Mesendoderm (in vitro differentiated cells): ENCODE measurements at regions not wholly inside any gene's neighbourhood (a gene's known extent, or its start where the extent isn't known, plus 50 kb on each side); places are given as distances from the start of the nearest gene placed in this dataset.
A peak's percentile ranks its signal among the peaks of the same experiment; 100 is the strongest.

Experiments
- DNase-seq: peaks from one replicate; pipeline ENCODE4 v3.0.0; 2013
- H2AK5ac ChIP-seq: 2 replicates; pipeline ENCODE4 v1.6.1; 2013; ENCODE audit warnings: low read length, inconsistent platforms
- H2BK120ac ChIP-seq: 2 replicates; pipeline ENCODE4 v1.6.1; 2013; ENCODE audit warnings: low read depth, mild to moderate bottlenecking, low read length, moderate library complexity, mixed read lengths
- H2BK15ac ChIP-seq: replicated peaks from 2 replicates; pipeline ENCODE4 v1.6.1; 2013; ENCODE audit warnings: low read depth, mild to moderate bottlenecking, moderate library complexity
- H2BK5ac ChIP-seq: 2 replicates; pipeline ENCODE4 v1.6.1; 2013; ENCODE audit warnings: low read length, inconsistent platforms
- H3K18ac ChIP-seq: 2 replicates; pipeline ENCODE4 v1.6.1; 2013; ENCODE audit warnings: mild to moderate bottlenecking, low read length, mixed read lengths
- H3K23ac ChIP-seq: one replicate; pipeline ENCODE4 v1.6.1; 2013; ENCODE audit warnings: low read length
- H3K27ac ChIP-seq: 2 replicates; pipeline ENCODE4 v1.5.1; 2013; ENCODE audit warnings: low read depth, mild to moderate bottlenecking, inconsistent platforms, low read length, moderate library complexity
- H3K27me3 ChIP-seq: 2 replicates; pipeline ENCODE4 v1.6.1; 2013; ENCODE audit warnings: low read length, control low read depth, mild to moderate bottlenecking, inconsistent platforms; ENCODE audit not compliant: insufficient read depth, poor library complexity
- H3K36me3 ChIP-seq: 2 replicates; pipeline ENCODE4 v1.6.1; 2013; ENCODE audit warnings: low read length, inconsistent platforms; ENCODE audit not compliant: control insufficient read depth, insufficient read depth
- H3K4ac ChIP-seq: one replicate; pipeline ENCODE4 v1.6.1; 2013; ENCODE audit warnings: low read depth, mild to moderate bottlenecking, low read length, moderate library complexity
- H3K4me1 ChIP-seq: 2 replicates; pipeline ENCODE4 v1.6.1; 2013; ENCODE audit warnings: low read depth, low read length, inconsistent platforms; ENCODE audit not compliant: control insufficient read depth
- H3K4me2 ChIP-seq: 2 replicates; pipeline ENCODE4 v1.6.1; 2013; ENCODE audit warnings: low read length
- H3K4me3 ChIP-seq: 2 replicates; pipeline ENCODE4 v1.5.1; 2013; ENCODE audit warnings: mild to moderate bottlenecking, low read length
- H3K56ac ChIP-seq: one replicate; pipeline ENCODE4 v1.6.1; 2013; ENCODE audit warnings: low read length
- H3K79me1 ChIP-seq: 2 replicates; pipeline ENCODE4 v1.6.1; 2013; ENCODE audit warnings: low read length, inconsistent platforms
- H3K79me2 ChIP-seq: 2 replicates; pipeline ENCODE4 v1.6.1; 2013; ENCODE audit warnings: mild to moderate bottlenecking, low read length; ENCODE audit not compliant: control insufficient read depth, insufficient read depth
- H3K9ac ChIP-seq: 2 replicates; pipeline ENCODE4 v1.6.1; 2013; ENCODE audit warnings: low read length, inconsistent platforms
- H4K5ac ChIP-seq: one replicate; pipeline ENCODE4 v1.6.1; 2013; ENCODE audit warnings: low read length
- H4K8ac ChIP-seq: one replicate; pipeline ENCODE4 v1.6.1; 2013; ENCODE audit warnings: low read depth, mild to moderate bottlenecking, control low read depth, low read length, moderate library complexity
- WGBS: extraction: QIAGEN DNeasy Blood & Tissue Kit; methylation state at CpG from one replicate; pipeline ENCODE4 v1.1.7; 2013; ENCODE audit warnings: low lambda C conversion rate, missing lambda C conversion rate; ENCODE audit not compliant: insufficient coverage; ENCODE audit errors: extremely low coverage; 5-methylcytosine and 5-hydroxymethylcytosine counted together

DNA sequence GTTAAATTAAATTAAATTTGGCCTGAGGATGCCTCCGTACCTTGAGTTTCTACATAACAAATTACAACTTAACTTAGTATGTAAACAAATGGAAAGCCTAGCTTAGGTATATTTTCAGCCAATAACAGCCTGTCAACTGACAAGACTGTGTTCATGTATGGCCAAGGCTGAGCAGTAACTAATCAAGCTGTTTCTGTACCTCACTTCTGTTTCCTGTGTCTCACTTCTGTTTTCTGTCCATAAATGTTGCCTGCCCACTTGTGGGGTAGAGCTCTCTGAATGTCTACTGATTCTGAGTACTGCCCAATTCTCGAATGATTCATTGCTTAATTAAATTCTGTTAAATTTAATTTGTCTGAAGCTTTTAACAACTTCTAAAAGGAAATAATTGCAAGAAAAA is 445.2 kb downstream of the PCDH11X start:
- H3K27ac ChIP-seq, result no peak overlapping the region
- no peaks in the 10 kb centered on the region for H3K36me3 ChIP-seq
- no CpG with 5 or more reads among the region's 2 CpGs for WGBS
- H2BK120ac ChIP-seq, result no peak overlapping the region
- DNase-seq, result no peak
- H4K8ac ChIP-seq, result no peak overlapping the region
- no peak overlapping the region for H3K18ac ChIP-seq
- no peak overlapping the region for H4K5ac ChIP-seq
- no peak overlapping the region for H3K56ac ChIP-seq
- no peaks in the 10 kb centered on the region for H3K27me3 ChIP-seq
- H2BK5ac ChIP-seq, result no peak overlapping the region
- no peak overlapping the region for H3K23ac ChIP-seq
- no peaks in the 10 kb centered on the region for H3K4me1 ChIP-seq
- no peak overlapping the region for H2AK5ac ChIP-seq
- H3K9ac ChIP-seq, result no peak overlapping the region
- no peaks in the 10 kb centered on the region for H3K79me2 ChIP-seq
- H3K79me1 ChIP-seq, result no peaks in the 10 kb centered on the region
- no peak overlapping the region for H3K4me3 ChIP-seq
- H3K4me2 ChIP-seq, result no peak overlapping the region
- H3K4ac ChIP-seq, result no peak overlapping the region
- no peak overlapping the region for H2BK15ac ChIP-seq

GRCh38 chrX:92230628-92231027 is 451.5 kb downstream of the PCDH11X start:
- H3K18ac ChIP-seq, result no peak overlapping the region
- H3K36me3 ChIP-seq, result no peaks in the 10 kb centered on the region
- DNase-seq, result no peak
- no peak overlapping the region for H3K23ac ChIP-seq
- H3K79me2 ChIP-seq, result no peaks in the 10 kb centered on the region
- peak overlapping the region; percentile 34 for H3K56ac ChIP-seq
- H3K27ac ChIP-seq, result no peak overlapping the region
- H3K4ac ChIP-seq, result no peak overlapping the region
- H2AK5ac ChIP-seq, result no peak overlapping the region
- no peak overlapping the region for H3K9ac ChIP-seq
- no peaks in the 10 kb centered on the region for H3K27me3 ChIP-seq
- H2BK5ac ChIP-seq, result no peak overlapping the region
- H2BK15ac ChIP-seq, result no peak overlapping the region
- no peaks in the 10 kb centered on the region for H3K79me1 ChIP-seq
- H4K5ac ChIP-seq, result no peak overlapping the region
- no peak overlapping the region for H2BK120ac ChIP-seq
- no peak overlapping the region for H3K4me2 ChIP-seq
- no peak overlapping the region for H4K8ac ChIP-seq
- no peaks in the 10 kb centered on the region for H3K4me1 ChIP-seq
- WGBS, result no CpG with 5 or more reads among the region's 3 CpGs
- no peak overlapping the region for H3K4me3 ChIP-seq

- H3K18ac ChIP-seq, result no peak overlapping the region
- H3K27ac ChIP-seq, result no peak overlapping the region
- H4K5ac ChIP-seq, result no peak overlapping the region
Measured at GRCh38 chrX:92231391-92231790, 452.2 kb downstream of the PCDH11X start.

GRCh38 chrX:92232182-92232581 is 453.0 kb downstream of the PCDH11X start:
- no peaks in the 10 kb centered on the region for H3K79me2 ChIP-seq
- DNase-seq, result peak; percentile 24
- H3K4ac ChIP-seq, result no peak overlapping the region
- no CpG with 5 or more reads among the region's 3 CpGs for WGBS
- no peaks in the 10 kb centered on the region for H3K27me3 ChIP-seq
- no peak overlapping the region for H3K4me2 ChIP-seq
- no peak overlapping the region for H2BK5ac ChIP-seq
- no peak overlapping the region for H2BK15ac ChIP-seq
- H3K23ac ChIP-seq, result no peak overlapping the region
- H3K9ac ChIP-seq, result no peak overlapping the region
- H2BK120ac ChIP-seq, result no peak overlapping the region
- no peaks in the 10 kb centered on the region for H3K36me3 ChIP-seq
- no peak overlapping the region for H3K18ac ChIP-seq
- H3K79me1 ChIP-seq, result no peaks in the 10 kb centered on the region
- H3K4me3 ChIP-seq, result no peak overlapping the region
- H3K4me1 ChIP-seq, result no peaks in the 10 kb centered on the region
- no peak overlapping the region for H3K27ac ChIP-seq
- no peak overlapping the region for H4K5ac ChIP-seq
- H3K56ac ChIP-seq, result no peak overlapping the region
- no peak overlapping the region for H2AK5ac ChIP-seq
- H4K8ac ChIP-seq, result no peak overlapping the region

More at GRCh38 chrX:92231391-92231790, 452.2 kb downstream of the PCDH11X start:
- Histone ChIP-seq H3K36me3 (no peaks in the 10 kb centered on the region), H3K23ac (no peak overlapping the region), H4K8ac (no peak overlapping the region), H3K79me1 (no peaks in the 10 kb centered on the region), H3K9ac (no peak overlapping the region), H2AK5ac (no peak overlapping the region), H3K4ac (no peak overlapping the region), H2BK5ac (no peak overlapping the region), H3K4me2 (no peak overlapping the region), H3K4me3 (no peak overlapping the region), H2BK15ac (no peak overlapping the region), H3K79me2 (no peaks in the 10 kb centered on the region), H3K56ac (peak overlapping the region; percentile 17), H2BK120ac (no peak overlapping the region), H3K27me3 (no peaks in the 10 kb centered on the region), H3K4me1 (no peaks in the 10 kb centered on the region)
- WGBS, result no CpG with 5 or more reads among the region's 2 CpGs
- no peak for DNase-seq

DNA sequence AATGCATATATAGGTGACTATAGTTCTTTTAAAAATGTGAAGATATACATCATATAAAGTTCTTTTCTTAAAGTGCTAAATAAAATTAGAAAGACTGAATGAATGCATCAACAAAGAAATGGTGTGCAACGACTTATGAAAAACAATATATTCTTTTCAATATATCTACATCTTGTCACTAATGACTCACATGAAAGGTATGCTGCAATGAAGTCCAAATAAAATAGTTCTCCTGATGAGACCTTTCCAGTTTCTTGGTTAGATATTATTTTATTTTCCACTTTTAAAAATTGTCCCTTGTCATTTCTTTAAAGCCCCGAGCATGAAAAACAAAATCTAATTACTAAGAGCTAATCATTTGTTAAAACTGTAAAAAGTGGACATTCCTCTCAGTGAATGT is 462.1 kb downstream of the PCDH11X start:
- Histone ChIP-seq H3K36me3 (no peaks in the 10 kb centered on the region), H3K18ac (no peak overlapping the region)
- no CpG with 5 or more reads among the region's 2 CpGs for WGBS

GRCh38 chrX:92247076-92247475 is 467.9 kb downstream of the PCDH11X start:
- Histone ChIP-seq H3K4me2 (no peak overlapping the region), H3K36me3 (no peaks in the 10 kb centered on the region), H2BK15ac (no peak overlapping the region), H3K56ac (no peak overlapping the region), H3K79me1 (no peaks in the 10 kb centered on the region), H2AK5ac (no peak overlapping the region), H3K4me1 (no peaks in the 10 kb centered on the region), H4K8ac (no peak overlapping the region), H2BK5ac (no peak overlapping the region), H3K79me2 (no peaks in the 10 kb centered on the region), H3K4ac (no peak overlapping the region), H3K23ac (no peak overlapping the region), H3K9ac (no peak overlapping the region), H2BK120ac (no peak overlapping the region), H3K27me3 (no peaks in the 10 kb centered on the region), H3K27ac (no peak overlapping the region), H3K4me3 (no peak overlapping the region), H3K18ac (no peak overlapping the region), H4K5ac (no peak overlapping the region)
- no CpG with 5 or more reads among the region's 2 CpGs for WGBS
- no peak for DNase-seq

More for the DNA sequence above, 462.1 kb downstream of the PCDH11X start:
- Histone ChIP-seq H3K4ac (no peak overlapping the region), H3K56ac (no peak overlapping the region), H3K4me3 (no peak overlapping the region), H3K4me2 (no peak overlapping the region), H3K79me1 (no peaks in the 10 kb centered on the region), H3K27me3 (no peaks in the 10 kb centered on the region), H2BK120ac (no peak overlapping the region), H4K5ac (no peak overlapping the region), H2BK15ac (no peak overlapping the region), H3K27ac (no peak overlapping the region), H3K23ac (no peak overlapping the region), H3K4me1 (no peaks in the 10 kb centered on the region), H2BK5ac (no peak overlapping the region), H4K8ac (no peak overlapping the region), H3K79me2 (no peaks in the 10 kb centered on the region), H2AK5ac (no peak overlapping the region), H3K9ac (no peak overlapping the region)
- DNase-seq, result no peak
